GM21360 (cell line): ENCODE measurements at regions not wholly inside any gene's neighbourhood (a gene's known extent, or its start where the extent isn't known, plus 50 kb on each side); places are given as distances from the start of the nearest gene placed in this dataset.

Experiments
- ATAC-seq: cut with Tn5 transposase; IDR thresholded peaks from one replicate; pipeline ENCODE4 v1.9.1; 2021; ENCODE audit warnings: mild to moderate bottlenecking, moderate library complexity; ENCODE audit not compliant: unreplicated experiment

DNA sequence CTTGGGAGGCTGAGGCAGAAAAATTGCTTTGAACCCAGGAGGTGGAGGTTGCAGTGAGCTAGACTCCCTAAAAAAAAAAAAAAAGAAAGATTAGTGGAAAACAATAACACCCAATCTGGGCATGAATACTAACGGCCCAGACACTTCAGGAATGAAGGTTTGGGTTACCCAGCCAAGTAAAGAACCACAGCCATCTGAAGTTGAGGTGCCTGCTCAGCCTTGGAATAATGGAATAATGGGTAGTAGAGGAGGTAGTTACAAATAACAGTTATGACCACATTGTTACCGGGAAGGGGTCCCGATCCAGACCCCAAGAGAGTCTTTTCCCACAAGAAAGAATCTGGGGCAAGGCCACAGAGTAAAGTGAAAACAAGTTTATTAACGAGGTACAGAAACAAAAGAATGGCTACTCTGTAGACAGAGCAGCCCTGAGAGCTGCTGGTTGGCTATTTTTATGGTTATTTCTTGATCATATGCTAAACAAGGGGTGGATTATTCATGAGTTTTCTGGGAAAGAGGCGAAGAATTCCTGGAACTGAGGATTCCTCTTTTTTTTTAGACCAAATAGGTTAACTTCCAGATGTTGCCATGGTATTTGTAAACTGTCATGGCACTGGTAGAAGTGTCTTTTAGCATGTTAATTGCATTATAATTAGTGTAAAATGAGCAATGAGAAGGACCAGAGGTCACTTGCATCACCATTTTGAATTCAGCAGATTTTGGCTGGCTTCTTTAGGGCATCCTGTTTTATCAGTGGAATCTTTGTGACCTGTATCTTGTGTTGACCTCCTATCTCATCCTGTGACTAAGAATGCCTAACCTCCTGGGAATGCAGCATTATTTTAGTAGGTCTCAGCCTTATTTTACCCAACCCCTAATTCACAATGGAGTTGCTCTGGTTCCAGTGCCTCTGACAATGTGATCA is 96.2 kb upstream of the HAAO start:
- ATAC-seq = no peak

DNA sequence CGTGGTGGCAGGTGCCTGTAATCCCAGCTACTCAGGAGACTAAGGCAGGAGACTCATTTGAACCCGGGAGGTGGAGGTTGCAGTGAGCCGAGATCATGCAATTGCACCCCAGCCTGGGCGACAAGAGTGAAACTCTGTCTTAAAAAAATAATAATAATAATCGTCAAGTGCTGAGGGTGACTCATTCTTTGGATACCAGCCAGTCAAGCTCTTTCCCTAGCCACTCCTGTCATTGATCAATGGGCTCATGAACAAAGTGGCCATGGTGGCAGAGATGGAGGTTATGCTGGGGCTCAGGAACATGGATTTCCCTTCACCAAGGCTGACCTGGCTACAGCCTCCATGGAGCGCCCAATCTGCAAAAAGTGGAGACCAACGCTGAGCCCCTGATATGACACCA is 94.5 kb upstream of the HAAO start:
- ATAC-seq = no peak

DNA sequence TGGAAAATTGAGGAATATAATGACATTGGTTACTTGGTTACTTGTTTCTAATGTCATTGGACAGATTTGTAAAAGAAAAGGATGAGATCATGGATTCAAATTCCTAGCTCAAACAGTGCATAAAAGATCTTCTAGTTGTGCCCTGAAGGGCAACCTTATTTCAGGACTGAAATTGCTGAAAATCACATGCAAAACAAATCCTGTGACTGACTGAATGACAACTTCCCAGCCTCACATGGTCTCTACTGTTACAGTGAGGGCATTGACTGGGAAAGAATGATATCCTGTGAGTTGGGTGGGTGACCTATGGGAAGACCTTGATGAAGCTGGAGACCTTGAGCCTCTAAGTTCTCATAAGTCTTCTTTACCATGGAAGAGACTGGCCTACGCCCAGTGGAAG is 90.4 kb upstream of the HAAO start:
- no peak for ATAC-seq

DNA sequence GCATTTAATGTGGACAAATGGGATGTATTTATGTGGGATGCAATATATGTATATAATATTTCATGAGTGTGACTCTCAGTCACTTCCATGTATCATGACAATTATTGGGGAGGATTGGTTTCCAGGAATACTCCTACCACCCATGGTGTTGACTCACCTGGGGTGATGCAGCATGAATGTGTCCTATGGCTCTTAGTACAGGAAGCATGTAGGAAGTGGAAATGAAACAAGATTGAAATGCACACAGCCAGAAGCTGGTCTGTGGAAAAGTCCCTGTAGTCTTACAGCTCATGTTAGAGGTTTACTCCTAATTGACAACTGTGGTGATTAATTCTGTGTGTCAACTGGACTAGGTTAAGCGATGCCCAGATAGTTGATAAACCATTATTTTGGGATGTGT is 89.3 kb upstream of the HAAO start:
- no peak for ATAC-seq

DNA sequence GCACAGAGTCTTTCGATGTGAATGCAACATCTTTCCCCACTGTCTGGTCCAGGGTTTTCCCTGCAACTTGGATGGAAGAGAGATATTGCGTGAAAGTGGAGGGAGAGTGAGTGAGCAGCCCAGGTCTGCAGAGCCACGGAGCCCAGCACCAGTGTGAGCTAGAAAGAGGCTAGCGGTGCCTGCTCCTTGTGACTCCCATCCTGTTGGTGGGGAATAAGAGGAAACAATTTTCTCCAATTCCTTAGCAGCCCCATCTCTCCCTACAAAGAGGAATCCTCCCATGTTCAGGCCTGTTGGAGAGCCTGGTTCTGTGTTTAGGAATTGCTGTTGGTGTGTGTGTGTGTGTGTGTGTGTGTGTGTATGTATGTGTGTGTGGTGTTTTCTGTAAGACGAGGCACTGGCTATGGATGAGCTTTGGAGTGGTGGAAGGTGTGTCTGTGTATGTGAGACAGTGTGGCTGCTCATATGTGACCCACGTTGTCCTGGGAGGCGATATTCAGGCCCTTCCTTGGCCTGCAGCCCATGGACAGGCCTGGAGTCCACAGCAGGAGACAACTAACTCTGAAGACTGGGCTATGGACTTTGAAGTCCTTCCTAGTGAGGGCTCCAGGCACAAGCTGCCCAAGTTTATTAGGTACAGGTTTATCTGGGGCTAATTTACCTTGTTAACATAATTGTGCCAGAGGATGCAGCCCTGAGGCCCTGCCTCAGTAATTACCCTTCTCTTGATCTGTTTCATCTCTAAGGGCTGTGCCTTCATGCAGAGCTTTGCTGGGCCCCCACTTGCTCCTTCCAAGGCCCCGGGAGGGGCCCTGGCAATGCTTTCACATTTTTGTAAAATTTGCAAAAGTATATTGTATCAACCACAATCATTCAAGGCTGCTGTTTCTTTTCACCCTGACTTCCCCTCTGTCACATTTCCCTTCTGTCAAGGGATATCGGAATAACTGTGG is 88.6 kb upstream of the HAAO start:
- no peak for ATAC-seq

DNA sequence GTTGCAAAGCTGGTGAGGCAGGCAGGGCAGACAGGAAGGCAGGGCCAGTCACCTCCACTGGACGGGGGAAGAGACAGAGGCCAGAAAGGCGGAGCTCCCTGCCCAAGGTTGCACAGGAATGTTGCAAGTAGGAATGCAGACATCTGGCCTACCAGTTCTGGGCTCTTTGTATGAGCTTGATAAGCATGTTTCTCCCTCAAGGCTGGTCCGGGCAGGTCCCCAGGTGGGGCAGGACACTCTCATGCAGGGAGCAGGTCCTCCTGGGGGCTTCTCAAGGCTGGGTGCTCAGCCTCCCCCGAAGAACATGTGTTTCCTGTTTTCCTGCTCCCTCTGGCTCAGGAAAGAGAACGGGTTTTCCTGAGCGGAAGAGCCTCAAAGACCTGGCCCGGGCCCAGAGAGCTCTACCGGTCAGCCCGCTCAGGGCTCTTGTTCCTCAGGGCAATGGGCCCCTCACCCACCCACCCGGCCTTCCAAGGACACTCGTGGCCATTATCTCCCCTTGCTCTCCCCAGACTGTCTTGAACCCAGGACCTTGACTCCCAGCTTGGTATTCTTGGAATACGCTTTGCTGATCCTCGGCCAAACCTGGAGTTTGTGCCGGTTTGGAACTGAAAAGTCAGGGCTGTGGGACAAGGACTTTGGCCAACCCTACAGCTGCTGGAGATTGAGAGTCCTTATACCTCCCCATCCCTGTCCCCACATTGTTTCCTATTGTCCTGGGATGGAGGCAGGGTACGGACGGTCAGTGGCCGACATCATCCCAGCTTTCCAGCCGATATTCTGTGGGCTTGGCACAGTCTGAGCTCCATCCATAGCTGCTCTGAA is 87.7 kb upstream of the HAAO start:
- no peak for ATAC-seq

DNA sequence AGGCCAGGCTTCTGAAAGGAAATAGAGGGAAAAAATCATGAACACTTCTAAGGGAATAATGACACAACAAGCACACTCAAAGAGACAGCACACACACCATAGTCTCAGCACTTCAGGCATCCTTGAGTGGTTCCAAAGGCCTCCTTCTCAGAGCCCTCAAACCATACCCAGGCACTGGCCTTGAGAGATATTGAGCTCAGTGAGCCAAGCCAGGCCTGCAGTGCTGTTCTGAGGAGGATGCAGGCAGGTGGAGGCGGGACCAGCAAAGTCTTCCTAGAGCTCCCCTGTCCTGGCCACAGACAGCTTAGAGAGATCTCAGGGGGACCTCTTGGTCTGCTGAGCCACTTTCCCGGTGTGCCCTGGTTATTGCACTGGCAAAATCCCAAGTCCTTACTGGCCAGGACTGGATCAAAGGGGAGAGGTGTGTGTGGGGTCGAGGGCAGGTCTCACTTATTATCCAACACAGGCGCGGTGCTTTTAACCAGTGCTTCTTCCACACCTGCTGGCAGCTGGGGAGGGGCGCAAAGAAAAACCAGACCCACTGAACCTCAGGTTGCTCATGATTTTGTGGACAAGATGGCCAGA is 86.8 kb upstream of the HAAO start:
- no peak for ATAC-seq

DNA sequence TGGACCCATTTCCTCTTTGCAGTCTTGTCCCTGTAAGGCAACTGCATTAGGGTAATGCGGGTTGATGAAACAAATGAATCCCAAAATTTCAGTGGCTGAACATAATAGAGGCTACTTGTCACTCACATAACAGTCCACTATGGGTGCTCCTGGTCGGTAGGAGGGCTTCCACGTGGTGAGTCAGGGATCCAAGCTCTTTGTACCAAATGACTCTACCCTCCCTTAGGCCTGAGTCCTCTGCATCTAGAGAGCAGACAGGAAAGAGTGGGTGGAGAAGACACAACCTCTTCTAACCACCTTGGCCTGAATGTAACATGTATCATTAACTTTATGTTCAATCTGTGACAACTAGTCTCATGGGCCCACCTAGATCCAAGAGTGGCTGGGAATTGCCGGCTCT is 86.2 kb upstream of the HAAO start:
- ATAC-seq = peak; percentile 61

DNA sequence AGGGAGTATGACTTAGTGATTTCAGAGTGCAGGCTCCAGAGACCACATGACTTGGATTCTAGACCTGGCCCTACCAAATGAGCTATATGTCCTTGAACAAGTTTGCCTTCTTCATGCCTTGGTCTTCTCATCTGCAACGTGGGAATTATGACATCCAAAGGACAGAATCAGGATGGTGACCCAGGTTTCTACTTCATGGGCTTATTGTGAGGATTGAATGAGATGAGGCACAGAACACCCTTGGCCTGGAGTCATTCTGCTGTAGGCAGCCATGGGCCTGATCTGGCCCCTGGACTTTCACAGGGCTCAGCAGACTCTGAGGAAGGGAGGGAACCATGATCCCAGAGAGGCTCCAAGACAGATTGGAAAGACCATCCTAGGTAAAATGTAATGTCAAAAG is 85.6 kb upstream of the HAAO start:
- no peak for ATAC-seq

DNA sequence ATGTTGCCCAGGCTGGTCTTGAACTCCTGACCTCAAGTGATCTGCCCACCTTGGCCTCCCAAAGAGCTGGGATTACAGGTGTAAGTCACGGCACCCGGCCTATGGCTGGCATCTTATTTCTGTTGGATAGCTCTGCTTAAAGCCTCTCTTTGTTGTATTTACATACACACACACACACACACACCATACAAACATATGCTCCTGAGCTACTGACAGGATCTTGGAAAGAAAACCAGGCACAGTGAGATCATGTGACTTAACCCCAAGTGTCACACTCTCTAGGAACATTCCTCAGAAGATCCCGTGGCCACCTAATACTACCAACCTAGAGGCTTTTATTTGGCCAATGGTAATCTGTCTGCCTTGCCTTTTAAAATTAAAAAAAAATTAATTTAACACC is 85.1 kb upstream of the HAAO start:
- ATAC-seq = no peak

DNA sequence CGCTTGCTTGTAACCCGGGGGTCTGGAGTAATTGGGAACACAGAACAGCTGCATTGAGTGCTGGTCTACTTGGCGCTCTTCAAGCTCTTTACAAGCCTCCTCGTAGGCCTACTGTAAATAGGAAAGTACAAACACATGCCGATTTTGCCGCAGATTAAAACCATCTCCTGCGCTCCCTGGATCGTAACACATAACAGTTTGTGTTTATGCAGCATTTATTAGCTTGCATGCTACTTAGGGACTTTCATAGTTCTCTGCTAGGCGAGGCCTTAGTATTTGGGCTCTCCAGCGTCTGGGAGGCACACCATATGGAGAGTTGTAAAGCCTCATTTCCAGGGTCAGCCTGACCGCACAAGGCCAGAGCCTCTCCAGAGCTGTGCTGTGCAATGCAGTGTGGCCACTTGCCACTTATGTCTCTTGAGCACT is 84.0 kb upstream of the HAAO start:
- no peak for ATAC-seq

DNA sequence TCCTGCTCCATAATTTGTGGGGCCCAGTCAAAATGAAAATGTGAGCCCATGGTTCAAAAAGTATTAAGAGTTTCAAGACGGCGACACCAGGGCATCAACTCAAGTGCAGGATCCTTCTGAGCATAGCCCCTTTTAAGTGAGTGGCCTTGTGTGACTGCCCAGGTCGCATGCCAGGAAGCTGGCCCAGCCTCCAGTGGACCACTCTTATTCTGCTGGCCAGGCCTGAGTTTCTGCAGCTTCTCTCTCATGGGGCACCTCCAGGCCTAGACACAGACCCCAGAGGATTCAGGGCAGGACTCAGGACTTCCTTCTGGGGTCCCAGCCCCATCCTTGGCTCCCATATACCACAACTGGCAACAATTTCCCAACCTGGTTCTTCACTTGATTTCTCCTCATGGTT is 83.5 kb upstream of the HAAO start:
- ATAC-seq = no peak

DNA sequence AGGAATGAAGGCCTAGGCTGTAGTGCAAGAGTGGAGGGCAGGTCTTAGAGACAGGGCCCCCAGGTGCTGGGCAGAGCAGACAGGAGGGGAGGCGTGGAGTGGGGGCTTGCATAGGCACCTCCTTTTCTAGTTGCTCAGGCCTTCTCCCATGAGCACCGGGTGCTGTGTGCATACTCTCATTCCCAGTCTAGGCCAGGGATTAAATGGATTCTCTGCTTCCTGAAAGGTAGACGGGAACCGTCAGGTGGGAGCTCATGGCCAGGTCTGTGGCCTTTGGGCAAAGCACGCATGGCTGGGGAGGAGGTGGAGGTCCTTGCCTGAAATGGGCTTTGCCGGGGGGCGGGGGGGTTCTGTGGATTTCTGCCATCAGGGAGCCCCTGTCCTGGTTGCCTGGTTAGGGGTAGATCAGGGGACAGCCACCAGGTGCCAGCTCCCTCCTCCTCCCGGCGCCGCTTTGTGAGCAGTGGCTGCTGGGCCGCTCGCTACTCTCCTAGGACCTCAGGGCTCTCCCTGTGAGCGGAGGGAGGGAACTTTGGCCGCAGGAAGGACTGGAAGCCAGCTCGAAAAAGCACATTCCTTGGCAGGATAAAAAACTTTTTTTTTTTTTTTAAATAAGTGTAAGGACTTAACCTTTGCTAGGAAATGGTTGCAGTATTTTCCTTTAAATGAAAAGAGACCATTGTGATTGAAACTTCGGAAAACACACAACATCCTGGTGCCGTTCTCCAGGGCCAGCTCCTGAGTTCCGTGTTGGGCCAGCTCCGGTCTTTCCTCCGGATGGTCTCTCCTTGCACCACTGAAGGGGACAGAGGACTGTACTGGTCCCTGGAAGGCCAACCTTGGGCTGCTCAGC is 82.8 kb upstream of the HAAO start:
- ATAC-seq = no peak

DNA sequence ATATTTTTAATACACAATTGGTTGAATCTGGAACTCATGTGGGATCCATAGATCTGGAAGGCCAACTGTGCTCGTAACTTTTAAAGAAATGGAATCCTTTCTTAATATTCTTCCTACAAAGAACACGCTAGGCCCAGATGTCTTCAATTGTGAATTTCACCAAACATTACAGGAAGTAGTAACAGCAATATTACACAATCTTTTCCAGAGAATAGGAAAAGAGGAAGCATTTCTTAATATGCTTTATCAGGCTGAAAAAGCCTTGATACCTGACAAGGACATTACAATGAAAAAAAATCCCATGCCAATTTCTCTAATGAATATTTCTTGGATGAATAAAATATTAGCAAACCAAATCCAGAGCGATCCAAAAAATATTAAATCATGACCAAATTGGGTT is 80.3 kb upstream of the HAAO start:
- ATAC-seq = no peak

DNA sequence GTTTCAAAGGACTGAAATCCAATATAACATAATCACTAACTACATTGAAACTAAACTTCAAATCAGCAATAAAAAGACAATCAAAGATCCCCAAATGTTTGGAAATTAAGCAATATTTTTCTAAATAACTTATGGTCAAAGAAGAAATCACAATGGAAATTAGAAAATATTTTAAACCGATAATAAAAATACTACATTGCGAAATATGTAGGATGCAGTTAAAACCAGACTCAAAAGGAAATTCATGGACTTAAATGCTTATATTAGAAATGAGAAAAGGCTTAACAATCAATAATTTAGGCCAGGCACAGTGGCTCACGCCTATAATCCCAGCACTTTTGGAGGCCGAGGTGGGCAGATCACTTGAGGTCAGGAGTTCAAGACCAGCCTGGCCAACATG is 79.0 kb upstream of the HAAO start:
- ATAC-seq = no peak

DNA sequence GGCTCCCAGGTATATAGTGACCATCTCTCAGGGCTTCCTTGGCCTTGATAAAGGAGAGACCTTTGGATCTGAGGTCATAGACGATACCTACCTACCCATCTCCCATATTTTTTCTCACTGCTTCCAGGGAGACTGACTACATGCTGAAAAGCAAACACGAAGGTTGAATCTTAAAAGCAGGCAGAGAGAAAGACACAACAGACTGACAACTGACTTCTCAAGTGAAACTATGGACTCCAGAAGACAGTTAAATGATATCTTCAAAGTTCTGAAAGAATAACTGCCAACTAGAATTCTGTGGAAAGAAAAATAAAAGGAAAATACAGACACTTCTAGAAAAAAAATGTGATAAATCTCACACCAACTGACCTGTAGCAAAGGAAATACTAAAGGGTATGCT is 76.5 kb upstream of the HAAO start:
- ATAC-seq = no peak

DNA sequence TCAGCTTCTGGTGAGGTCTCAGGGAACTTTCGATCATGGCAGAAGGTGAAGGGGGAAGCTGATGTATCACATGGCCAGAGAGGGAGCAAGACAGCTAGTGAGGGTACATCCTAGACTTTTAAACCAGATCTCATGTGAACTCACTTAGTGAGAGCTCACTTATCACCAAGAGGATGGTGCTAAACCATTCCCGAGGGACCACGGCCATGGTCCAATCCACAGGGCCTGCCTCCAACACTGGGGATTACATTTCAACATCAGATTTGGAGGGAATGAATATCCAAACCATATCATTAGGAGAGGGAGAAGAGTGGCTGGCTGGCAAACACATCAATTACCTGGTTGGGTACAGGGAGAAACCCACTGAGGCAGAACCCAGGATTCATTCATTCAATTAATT is 75.7 kb upstream of the HAAO start:
- ATAC-seq = no peak

DNA sequence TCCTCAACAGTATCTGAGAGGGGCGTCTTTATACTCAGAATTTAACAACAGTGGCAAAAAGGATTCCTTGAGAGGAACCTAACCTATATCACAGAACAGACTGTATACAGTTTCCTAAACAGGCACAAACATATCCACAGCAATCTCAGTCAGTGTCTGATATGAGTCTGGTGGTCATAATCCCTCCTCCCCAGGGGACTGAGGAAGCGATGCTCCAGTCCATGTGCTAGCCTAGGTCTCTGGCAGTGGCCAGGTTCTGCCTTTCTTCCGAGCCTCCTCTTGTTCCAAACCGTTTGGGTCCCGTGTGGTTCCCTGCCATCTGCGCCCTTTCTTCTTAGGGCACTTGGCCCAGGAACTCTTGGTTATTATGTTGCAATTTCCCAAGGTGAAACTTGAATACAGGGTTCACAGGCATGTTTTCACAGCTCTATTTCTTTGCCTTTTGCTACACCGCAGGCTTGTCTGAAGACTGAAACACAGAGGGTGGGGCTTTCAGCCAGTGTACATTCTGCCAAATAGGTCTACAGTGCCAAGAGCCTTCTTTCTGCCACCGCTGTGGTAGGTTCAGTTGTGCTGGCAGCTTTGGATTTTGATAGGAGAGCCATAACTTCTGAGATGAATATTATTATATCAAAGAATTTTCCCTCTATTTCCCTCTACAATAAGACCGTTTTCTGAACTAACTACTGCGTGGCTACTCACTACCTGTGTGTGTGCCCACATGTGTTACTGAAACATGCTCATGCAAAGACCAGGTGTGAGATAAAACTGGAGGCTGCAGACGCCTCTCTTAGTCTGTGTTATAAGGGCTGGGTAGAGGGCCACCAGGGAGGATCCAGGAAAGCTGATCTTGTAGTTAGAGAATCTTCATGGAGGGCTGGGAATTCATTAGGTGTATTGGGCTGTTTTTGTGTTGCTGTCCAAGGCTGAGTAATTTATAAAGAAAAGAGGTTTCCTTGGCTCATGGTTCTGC is 75.0 kb upstream of the HAAO start:
- ATAC-seq = no peak
